Nephron progenitor cell (in vitro differentiated cells): ENCODE measurements at regions not wholly inside any gene's neighbourhood (a gene's known extent, or its start where the extent isn't known, plus 50 kb on each side); places are given as distances from the start of the nearest gene placed in this dataset.

ENCODE experiments used
- DNase-seq: peaks from one replicate; pipeline ENCODE4 v3.0.0; 2021
- H3K27ac Mint-ChIP-seq: 2 replicates; pipeline ENCODE4 v1.8.0; 2021; ENCODE audit warnings: mild to moderate bottlenecking, moderate library complexity, mixed read lengths
- H3K27me3 Mint-ChIP-seq: 2 replicates; pipeline ENCODE4 v1.8.0; 2021; ENCODE audit warnings: mild to moderate bottlenecking, low read depth, mixed read lengths; ENCODE audit not compliant: poor library complexity
- H3K36me3 Mint-ChIP-seq: 2 replicates; pipeline ENCODE4 v1.8.0; 2021; ENCODE audit warnings: low read depth, mixed read lengths
- H3K4me1 Mint-ChIP-seq: 2 replicates; pipeline ENCODE4 v1.8.0; 2021; ENCODE audit warnings: mixed read lengths
- H3K4me3 Mint-ChIP-seq: 2 replicates; pipeline ENCODE4 v1.8.0; 2021; ENCODE audit warnings: mild to moderate bottlenecking, moderate library complexity, mixed read lengths
- H3K9me3 Mint-ChIP-seq: 2 replicates; pipeline ENCODE4 v1.8.0; 2021; ENCODE audit warnings: mild to moderate bottlenecking, moderate library complexity, mixed read lengths
- CTCF ChIP-seq: fragments of 200-600 bp; sonication (generic); IDR thresholded peaks from 2 replicates; pipeline ENCODE4 v1.5.0; 2021; ENCODE audit warnings: antibody characterized with exemption

GRCh38 chr18:24570716-24571115 lies 110.3 kb downstream of the HRH4 start:
- Mint-ChIP-seq H3K4me1 (no peaks in the 10 kb centered on the region), H3K27ac (no peak overlapping the region), H3K9me3 (peaks cover 26% of the 10 kb centered on the region), H3K27me3 (peaks cover 9% of the 10 kb centered on the region), H3K4me3 (no peak overlapping the region), H3K36me3 (no peaks in the 10 kb centered on the region)
- no peak for TF ChIP-seq CTCF
- no peak for DNase-seq

GRCh38 chr18:24582771-24583170 lies 122.3 kb downstream of the HRH4 start:
- H3K4me1 Mint-ChIP-seq: peaks cover 15% of the 10 kb centered on the region
- no peak overlapping the region for H3K27ac Mint-ChIP-seq
- peaks cover 13% of the 10 kb centered on the region for H3K27me3 Mint-ChIP-seq
- peaks cover 3% of the 10 kb centered on the region for H3K9me3 Mint-ChIP-seq
- no peak for DNase-seq
- no peak overlapping the region for H3K4me3 Mint-ChIP-seq
- no peaks in the 10 kb centered on the region for H3K36me3 Mint-ChIP-seq
- no peak for TF ChIP-seq CTCF

- no peak overlapping the region for H3K27ac Mint-ChIP-seq
- peaks cover 15% of the 10 kb centered on the region for H3K4me1 Mint-ChIP-seq
- no peaks in the 10 kb centered on the region for H3K36me3 Mint-ChIP-seq
- H3K27me3 Mint-ChIP-seq: peaks cover 13% of the 10 kb centered on the region
- no peak for TF ChIP-seq CTCF
- no peak overlapping the region for H3K4me3 Mint-ChIP-seq
- no peak for DNase-seq
- peaks cover 3% of the 10 kb centered on the region for H3K9me3 Mint-ChIP-seq
Observed at GRCh38 chr18:24584205-24584604, 123.8 kb downstream of the HRH4 start.

- no peak overlapping the region for H3K4me3 Mint-ChIP-seq
- no peaks in the 10 kb centered on the region for H3K36me3 Mint-ChIP-seq
- TF ChIP-seq CTCF: no peak
- H3K4me1 Mint-ChIP-seq: peaks cover 11% of the 10 kb centered on the region
- no peak overlapping the region for H3K27ac Mint-ChIP-seq
- H3K27me3 Mint-ChIP-seq: peaks cover 13% of the 10 kb centered on the region
- peaks cover 3% of the 10 kb centered on the region for H3K9me3 Mint-ChIP-seq
- no peak for DNase-seq
Observed at GRCh38 chr18:24584813-24585212, 124.4 kb downstream of the HRH4 start.

GRCh38 chr18:24585996-24586566 lies 125.6 kb downstream of the HRH4 start:
- H3K27ac Mint-ChIP-seq: no peak overlapping the region
- DNase-seq: no peak
- no peak for TF ChIP-seq CTCF
- peaks cover 1% of the 10 kb centered on the region for H3K36me3 Mint-ChIP-seq
- peaks cover 13% of the 10 kb centered on the region for H3K27me3 Mint-ChIP-seq
- H3K9me3 Mint-ChIP-seq: peaks cover 5% of the 10 kb centered on the region
- H3K4me1 Mint-ChIP-seq: peaks cover 10% of the 10 kb centered on the region
- H3K4me3 Mint-ChIP-seq: no peak overlapping the region

GRCh38 chr18:24586662-24587360 lies 126.4 kb downstream of the HRH4 start:
- H3K4me1 Mint-ChIP-seq: peaks cover 12% of the 10 kb centered on the region
- peaks cover 8% of the 10 kb centered on the region for H3K27me3 Mint-ChIP-seq
- peaks cover 12% of the 10 kb centered on the region for H3K9me3 Mint-ChIP-seq
- no peak overlapping the region for H3K4me3 Mint-ChIP-seq
- no peak overlapping the region for H3K27ac Mint-ChIP-seq
- TF ChIP-seq CTCF: no peak
- peaks cover 9% of the 10 kb centered on the region for H3K36me3 Mint-ChIP-seq
- no peak for DNase-seq
